Trophoblast cell (in vitro differentiated cells and primary cell): ENCODE measurements at regions not wholly inside any gene's neighbourhood (a gene's known extent, or its start where the extent isn't known, plus 50 kb on each side); places are given as distances from the start of the nearest gene placed in this dataset.

Source experiments
- DNase-seq, 2 donors: peaks; one replicate each; pipeline ENCODE4 v3.0.0-alpha.2; 2016
- H2AFZ ChIP-seq: 2 replicates; pipeline ENCODE4 v1.6.1; 2013; ENCODE audit warnings: low read length, moderate library complexity, mild to moderate bottlenecking; ENCODE audit not compliant: insufficient read depth, poor library complexity
- H2AK5ac ChIP-seq: 2 replicates; pipeline ENCODE4 v1.6.1; 2013; ENCODE audit warnings: mild to moderate bottlenecking, low read length
- H2BK120ac ChIP-seq: 2 replicates; pipeline ENCODE4 v1.6.1; 2013; ENCODE audit warnings: low read length, mild to moderate bottlenecking, moderate library complexity; ENCODE audit not compliant: insufficient read depth, poor library complexity
- H2BK12ac ChIP-seq: 2 replicates; pipeline ENCODE4 v1.6.1; 2013; ENCODE audit warnings: mild to moderate bottlenecking, low read length, moderate library complexity
- H2BK5ac ChIP-seq: 2 replicates; pipeline ENCODE4 v1.6.1; 2013; ENCODE audit warnings: low read length, low read depth, moderate library complexity, mild to moderate bottlenecking; ENCODE audit not compliant: poor library complexity
- H3K14ac ChIP-seq: 2 replicates; pipeline ENCODE4 v1.6.1; 2013; ENCODE audit warnings: mild to moderate bottlenecking, low read length
- H3K18ac ChIP-seq: 2 replicates; pipeline ENCODE4 v1.6.1; 2013; ENCODE audit warnings: mild to moderate bottlenecking, low read length
- H3K23ac ChIP-seq: 2 replicates; pipeline ENCODE4 v1.6.1; 2013; ENCODE audit warnings: low read length
- H3K27ac ChIP-seq: 2 replicates; pipeline ENCODE4 v1.5.1; 2013; ENCODE audit warnings: low read depth, mild to moderate bottlenecking, inconsistent platforms, low read length, moderate library complexity
- H3K27me3 ChIP-seq: 2 replicates; pipeline ENCODE4 v1.6.1; 2013; ENCODE audit warnings: inconsistent platforms, mild to moderate bottlenecking, low read length, moderate library complexity; ENCODE audit not compliant: insufficient read depth
- H3K36me3 ChIP-seq, 2 experiments: 1 replicate in 1 of 2; 2 replicates in 1 of 2; pipeline ENCODE4 v1.6.1; 2013; ENCODE audit warnings: low read length in 2 of 2, mild to moderate bottlenecking in 2 of 2, moderate library complexity in 1 of 2; ENCODE audit not compliant: insufficient read depth in 2 of 2, control insufficient read depth in 1 of 2
- H3K4ac ChIP-seq: 2 replicates; pipeline ENCODE4 v1.6.1; 2013; ENCODE audit warnings: low read depth, mild to moderate bottlenecking, low read length, moderate library complexity
- H3K4me1 ChIP-seq, 2 experiments: 1 replicate in 1 of 2; 2 replicates in 1 of 2; pipeline ENCODE4 v1.6.1; 2013; ENCODE audit warnings: low read length in 2 of 2, mild to moderate bottlenecking in 2 of 2, moderate library complexity in 1 of 2; ENCODE audit not compliant: insufficient read depth in 2 of 2, control insufficient read depth in 1 of 2
- H3K4me2 ChIP-seq: 2 replicates; pipeline ENCODE4 v1.6.1; 2013; ENCODE audit warnings: inconsistent platforms, mild to moderate bottlenecking, low read length, moderate library complexity
- H3K4me3 ChIP-seq: 2 replicates; pipeline ENCODE4 v1.5.1; 2013; ENCODE audit warnings: mild to moderate bottlenecking, low read depth, low read length, inconsistent platforms
- H3K79me1 ChIP-seq: one replicate; pipeline ENCODE4 v1.6.1; 2013; ENCODE audit warnings: low read length
- H3K79me2 ChIP-seq: 2 replicates; pipeline ENCODE4 v1.6.1; 2013; ENCODE audit warnings: low read length, mild to moderate bottlenecking; ENCODE audit not compliant: control insufficient read depth, insufficient read depth, poor library complexity
- H3K9ac ChIP-seq: 2 replicates; pipeline ENCODE4 v1.6.1; 2013; ENCODE audit warnings: mild to moderate bottlenecking, low read length
- H3K9me3 ChIP-seq: 2 replicates; pipeline ENCODE4 v1.6.1; 2013; ENCODE audit warnings: low read depth, mild to moderate bottlenecking, control low read depth, inconsistent platforms, low read length; ENCODE audit not compliant: insufficient read depth
- H4K12ac ChIP-seq: 2 replicates; pipeline ENCODE4 v1.6.1; 2013; ENCODE audit warnings: low read depth, mild to moderate bottlenecking, low read length, moderate library complexity
- H4K8ac ChIP-seq: 2 replicates; pipeline ENCODE4 v1.6.1; 2013; ENCODE audit warnings: low read depth, mild to moderate bottlenecking, low read length, moderate library complexity
- H4K91ac ChIP-seq: one replicate; pipeline ENCODE4 v1.6.1; 2013; ENCODE audit warnings: low read depth, mild to moderate bottlenecking, low read length, moderate library complexity
- WGBS: extraction: QIAGEN DNeasy Blood & Tissue Kit; methylation state at CpG from one replicate; pipeline ENCODE4 v1.1.7; 2013; ENCODE audit warnings: missing lambda C conversion rate; ENCODE audit not compliant: insufficient read length, insufficient coverage; ENCODE audit errors: extremely low coverage; 5-methylcytosine and 5-hydroxymethylcytosine counted together

GRCh38 chr4:34417160-34417559, 1827.2 kb downstream of the ARAP2 start:
- Histone ChIP-seq H3K4me2 (no peak overlapping the region), H2BK12ac (no peak overlapping the region), H4K8ac (no peak overlapping the region), H2BK5ac (no peak overlapping the region), H3K27ac (no peak overlapping the region), H3K4me1 (no peaks in the 10 kb centered on the region), H3K14ac (no peak overlapping the region), H4K12ac (no peak overlapping the region), H2AK5ac (no peak overlapping the region), H2AFZ (no peak overlapping the region), H2BK120ac (no peak overlapping the region), H3K27me3 (no peaks in the 10 kb centered on the region), H3K79me1 (no peaks in the 10 kb centered on the region), H3K9me3 (no peaks in the 10 kb centered on the region), H3K4ac (no peak overlapping the region), H4K91ac (no peak overlapping the region), H3K4me3 (no peak overlapping the region), H3K9ac (no peak overlapping the region), H3K36me3 (no peaks in the 10 kb centered on the region), H3K79me2 (no peaks in the 10 kb centered on the region), H3K18ac (no peak overlapping the region), H3K23ac (no peak overlapping the region)
- peak in 1 of 2 donors; percentile 22 for DNase-seq
- WGBS = no CpG with 5 or more reads among the region's 3 CpGs

GRCh38 chr4:34419871-34420270, 1824.4 kb downstream of the ARAP2 start:
- no peak overlapping the region for H3K4ac ChIP-seq
- no peak overlapping the region for H3K14ac ChIP-seq
- H2BK12ac ChIP-seq = no peak overlapping the region
- H3K9me3 ChIP-seq = no peaks in the 10 kb centered on the region
- no peaks in the 10 kb centered on the region for H3K79me2 ChIP-seq
- H3K4me2 ChIP-seq = no peak overlapping the region
- no CpG with 5 or more reads among the region's 2 CpGs for WGBS
- no peaks in the 10 kb centered on the region for H3K36me3 ChIP-seq
- no peak overlapping the region for H2AK5ac ChIP-seq
- H2BK5ac ChIP-seq = no peak overlapping the region
- H3K27me3 ChIP-seq = no peaks in the 10 kb centered on the region
- H3K9ac ChIP-seq = no peak overlapping the region
- H3K18ac ChIP-seq = no peak overlapping the region
- no peak for DNase-seq
- H4K91ac ChIP-seq = no peak overlapping the region
- H3K4me3 ChIP-seq = no peak overlapping the region
- H3K79me1 ChIP-seq = no peaks in the 10 kb centered on the region
- H3K23ac ChIP-seq = no peak overlapping the region
- no peak overlapping the region for H2BK120ac ChIP-seq
- no peaks in the 10 kb centered on the region for H3K4me1 ChIP-seq
- no peak overlapping the region for H3K27ac ChIP-seq
- no peak overlapping the region for H2AFZ ChIP-seq
- no peak overlapping the region for H4K8ac ChIP-seq
- no peak overlapping the region for H4K12ac ChIP-seq

- no CpG with 5 or more reads among the region's 4 CpGs for whole genome bisulfite sequencing
- DNase-seq = no peak
- no peak overlapping the region for H3K27ac ChIP-seq
Measured at GRCh38 chr4:34422472-34423175, 1821.7 kb downstream of the ARAP2 start.

GRCh38 chr4:34432706-34433105, 1811.6 kb downstream of the ARAP2 start:
- Histone ChIP-seq H3K4me1 (no peaks in the 10 kb centered on the region), H2AFZ (no peak overlapping the region), H3K27me3 (no peaks in the 10 kb centered on the region), H4K91ac (no peak overlapping the region), H2BK12ac (no peak overlapping the region), H3K27ac (no peak overlapping the region), H3K9me3 (no peaks in the 10 kb centered on the region), H3K18ac (no peak overlapping the region), H3K79me1 (no peaks in the 10 kb centered on the region), H3K14ac (no peak overlapping the region), H3K4me3 (no peak overlapping the region), H4K12ac (no peak overlapping the region), H3K9ac (no peak overlapping the region), H2BK5ac (no peak overlapping the region), H3K79me2 (no peaks in the 10 kb centered on the region), H2BK120ac (no peak overlapping the region), H3K4ac (no peak overlapping the region), H3K36me3 (no peaks in the 10 kb centered on the region), H2AK5ac (no peak overlapping the region), H3K4me2 (no peak overlapping the region), H3K23ac (no peak overlapping the region), H4K8ac (no peak overlapping the region)
- no CpG with 5 or more reads among the region's 5 CpGs for WGBS
- DNase-seq = no peak

More at GRCh38 chr4:34422472-34423175, 1821.7 kb downstream of the ARAP2 start:
- no peak overlapping the region for H2BK5ac ChIP-seq
- no peaks in the 10 kb centered on the region for H3K4me1 ChIP-seq
- H2AFZ ChIP-seq = no peak overlapping the region
- no peaks in the 10 kb centered on the region for H3K79me2 ChIP-seq
- H3K27me3 ChIP-seq = no peaks in the 10 kb centered on the region
- no peak overlapping the region for H3K9ac ChIP-seq
- H2BK120ac ChIP-seq = no peak overlapping the region
- no peak overlapping the region for H2AK5ac ChIP-seq
- H3K14ac ChIP-seq = no peak overlapping the region
- no peaks in the 10 kb centered on the region for H3K9me3 ChIP-seq
- no peak overlapping the region for H4K12ac ChIP-seq
- no peak overlapping the region for H2BK12ac ChIP-seq
- no peak overlapping the region for H3K23ac ChIP-seq
- no peak overlapping the region for H3K4me2 ChIP-seq
- no peak overlapping the region for H3K4me3 ChIP-seq
- H4K91ac ChIP-seq = no peak overlapping the region
- H3K18ac ChIP-seq = no peak overlapping the region
- H3K36me3 ChIP-seq = no peaks in the 10 kb centered on the region
- H3K79me1 ChIP-seq = no peaks in the 10 kb centered on the region
- H4K8ac ChIP-seq = no peak overlapping the region
- H3K4ac ChIP-seq = no peak overlapping the region
